ENCODE measurements at regions not wholly inside any gene's neighbourhood (a gene's known extent, or its start where the extent isn't known, plus 50 kb on each side); places are given as distances from the start of the nearest gene placed in this dataset.

DNA sequence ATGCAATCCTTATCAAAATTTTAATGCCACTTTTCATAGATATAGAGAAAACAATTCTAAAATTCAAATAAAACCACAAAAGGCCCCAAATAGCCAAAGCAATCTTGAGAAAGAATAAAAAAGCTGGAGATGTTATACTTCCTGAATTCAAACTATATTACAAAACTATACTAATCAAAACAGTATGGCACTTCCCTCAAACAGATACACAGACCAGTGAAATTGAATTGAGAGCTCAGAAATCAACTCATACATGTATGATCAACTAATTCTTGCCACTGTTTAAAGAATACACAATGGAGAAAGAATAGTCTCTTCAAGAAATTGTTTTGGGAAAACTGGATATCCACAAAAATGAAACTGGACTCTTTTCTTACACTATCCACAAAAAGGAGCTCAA, 55.4 kb downstream of the FOXG1 start:
- no peak for TF ChIP-seq ZFX (CRISPR knock-in tag; IDR thresholded peaks at IDR 0.05)
- TF ChIP-seq HNRNPK (IDR thresholded peaks at IDR 0.05; ENCODE audit: low read depth, low read length, poor library complexity, severe bottlenecking), result no peak
- TF ChIP-seq EP300 (IDR thresholded peaks at IDR 0.05; ENCODE audit: low read length), result no peak
- TF ChIP-seq, protein P1, sequence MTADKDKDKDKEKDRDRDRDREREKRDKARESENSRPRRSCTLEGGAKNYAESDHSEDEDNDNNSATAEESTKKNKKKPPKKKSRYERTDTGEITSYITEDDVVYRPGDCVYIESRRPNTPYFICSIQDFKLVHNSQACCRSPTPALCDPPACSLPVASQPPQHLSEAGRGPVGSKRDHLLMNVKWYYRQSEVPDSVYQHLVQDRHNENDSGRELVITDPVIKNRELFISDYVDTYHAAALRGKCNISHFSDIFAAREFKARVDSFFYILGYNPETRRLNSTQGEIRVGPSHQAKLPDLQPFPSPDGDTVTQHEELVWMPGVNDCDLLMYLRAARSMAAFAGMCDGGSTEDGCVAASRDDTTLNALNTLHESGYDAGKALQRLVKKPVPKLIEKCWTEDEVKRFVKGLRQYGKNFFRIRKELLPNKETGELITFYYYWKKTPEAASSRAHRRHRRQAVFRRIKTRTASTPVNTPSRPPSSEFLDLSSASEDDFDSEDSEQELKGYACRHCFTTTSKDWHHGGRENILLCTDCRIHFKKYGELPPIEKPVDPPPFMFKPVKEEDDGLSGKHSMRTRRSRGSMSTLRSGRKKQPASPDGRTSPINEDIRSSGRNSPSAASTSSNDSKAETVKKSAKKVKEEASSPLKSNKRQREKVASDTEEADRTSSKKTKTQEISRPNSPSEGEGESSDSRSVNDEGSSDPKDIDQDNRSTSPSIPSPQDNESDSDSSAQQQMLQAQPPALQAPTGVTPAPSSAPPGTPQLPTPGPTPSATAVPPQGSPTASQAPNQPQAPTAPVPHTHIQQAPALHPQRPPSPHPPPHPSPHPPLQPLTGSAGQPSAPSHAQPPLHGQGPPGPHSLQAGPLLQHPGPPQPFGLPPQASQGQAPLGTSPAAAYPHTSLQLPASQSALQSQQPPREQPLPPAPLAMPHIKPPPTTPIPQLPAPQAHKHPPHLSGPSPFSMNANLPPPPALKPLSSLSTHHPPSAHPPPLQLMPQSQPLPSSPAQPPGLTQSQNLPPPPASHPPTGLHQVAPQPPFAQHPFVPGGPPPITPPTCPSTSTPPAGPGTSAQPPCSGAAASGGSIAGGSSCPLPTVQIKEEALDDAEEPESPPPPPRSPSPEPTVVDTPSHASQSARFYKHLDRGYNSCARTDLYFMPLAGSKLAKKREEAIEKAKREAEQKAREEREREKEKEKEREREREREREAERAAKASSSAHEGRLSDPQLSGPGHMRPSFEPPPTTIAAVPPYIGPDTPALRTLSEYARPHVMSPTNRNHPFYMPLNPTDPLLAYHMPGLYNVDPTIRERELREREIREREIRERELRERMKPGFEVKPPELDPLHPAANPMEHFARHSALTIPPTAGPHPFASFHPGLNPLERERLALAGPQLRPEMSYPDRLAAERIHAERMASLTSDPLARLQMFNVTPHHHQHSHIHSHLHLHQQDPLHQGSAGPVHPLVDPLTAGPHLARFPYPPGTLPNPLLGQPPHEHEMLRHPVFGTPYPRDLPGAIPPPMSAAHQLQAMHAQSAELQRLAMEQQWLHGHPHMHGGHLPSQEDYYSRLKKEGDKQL (CRISPR knock-in tag; IDR thresholded peaks at IDR 0.05; ENCODE audit: borderline replicate concordance), result no peak
- TF ChIP-seq, protein P2, sequence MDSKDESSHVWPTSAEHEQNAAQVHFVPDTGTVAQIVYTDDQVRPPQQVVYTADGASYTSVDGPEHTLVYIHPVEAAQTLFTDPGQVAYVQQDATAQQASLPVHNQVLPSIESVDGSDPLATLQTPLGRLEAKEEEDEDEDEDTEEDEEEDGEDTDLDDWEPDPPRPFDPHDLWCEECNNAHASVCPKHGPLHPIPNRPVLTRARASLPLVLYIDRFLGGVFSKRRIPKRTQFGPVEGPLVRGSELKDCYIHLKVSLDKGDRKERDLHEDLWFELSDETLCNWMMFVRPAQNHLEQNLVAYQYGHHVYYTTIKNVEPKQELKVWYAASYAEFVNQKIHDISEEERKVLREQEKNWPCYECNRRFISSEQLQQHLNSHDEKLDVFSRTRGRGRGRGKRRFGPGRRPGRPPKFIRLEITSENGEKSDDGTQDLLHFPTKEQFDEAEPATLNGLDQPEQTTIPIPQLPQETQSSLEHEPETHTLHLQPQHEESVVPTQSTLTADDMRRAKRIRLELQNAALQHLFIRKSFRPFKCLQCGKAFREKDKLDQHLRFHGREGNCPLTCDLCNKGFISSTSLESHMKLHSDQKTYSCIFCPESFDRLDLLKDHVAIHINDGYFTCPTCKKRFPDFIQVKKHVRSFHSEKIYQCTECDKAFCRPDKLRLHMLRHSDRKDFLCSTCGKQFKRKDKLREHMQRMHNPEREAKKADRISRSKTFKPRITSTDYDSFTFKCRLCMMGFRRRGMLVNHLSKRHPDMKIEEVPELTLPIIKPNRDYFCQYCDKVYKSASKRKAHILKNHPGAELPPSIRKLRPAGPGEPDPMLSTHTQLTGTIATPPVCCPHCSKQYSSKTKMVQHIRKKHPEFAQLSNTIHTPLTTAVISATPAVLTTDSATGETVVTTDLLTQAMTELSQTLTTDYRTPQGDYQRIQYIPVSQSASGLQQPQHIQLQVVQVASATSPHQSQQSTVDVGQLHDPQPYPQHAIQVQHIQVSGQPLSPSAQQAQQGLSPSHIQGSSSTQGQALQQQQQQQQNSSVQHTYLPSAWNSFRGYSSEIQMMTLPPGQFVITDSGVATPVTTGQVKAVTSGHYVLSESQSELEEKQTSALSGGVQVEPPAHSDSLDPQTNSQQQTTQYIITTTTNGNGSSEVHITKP (IDR thresholded peaks at IDR 0.05; ENCODE audit: partially characterized antibody), result no peak
- no peak for TF ChIP-seq SMARCC2 (IDR thresholded peaks at IDR 0.05; ENCODE audit: low read depth)
- TF ChIP-seq, protein P3, sequence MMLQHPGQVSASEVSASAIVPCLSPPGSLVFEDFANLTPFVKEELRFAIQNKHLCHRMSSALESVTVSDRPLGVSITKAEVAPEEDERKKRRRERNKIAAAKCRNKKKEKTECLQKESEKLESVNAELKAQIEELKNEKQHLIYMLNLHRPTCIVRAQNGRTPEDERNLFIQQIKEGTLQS (IDR thresholded peaks at IDR 0.05), result no peak
- TF ChIP-seq, protein P3 (CRISPR knock-in tag; conservative IDR thresholded peaks at IDR 0.05), result no peak
